DMS53 (cell line): ENCODE measurements at regions not wholly inside any gene's neighbourhood (a gene's known extent, or its start where the extent isn't known, plus 50 kb on each side); places are given as distances from the start of the nearest gene placed in this dataset.

Source experiments
- DNase-seq: peaks from one replicate; lab custom pipeline; 2025; lab: John Stamatoyannopoulos, UW

GRCh38 chr4:138085736-138086305, 156.3 kb downstream of the SLC7A11 start:
- DNase-seq, result no peak

GRCh38 chr4:138078751-138079520, 163.2 kb downstream of the SLC7A11 start:
- no peak for DNase-seq

- DNase-seq, result no peak
These were observed 163.9 kb downstream of the SLC7A11 start for GRCh38 chr4:138078253-138078652.

GRCh38 chr4:138076561-138076960, 165.6 kb downstream of the SLC7A11 start:
- DNase-seq, result no peak

- DNase-seq, result no peak
These were observed 171.3 kb downstream of the SLC7A11 start for GRCh38 chr4:138070816-138071215.

- DNase-seq, result peak; percentile 3
These were observed 178.6 kb downstream of the SLC7A11 start for GRCh38 chr4:138063581-138063980.

GRCh38 chr4:138062929-138063328, 179.2 kb downstream of the SLC7A11 start:
- peak; percentile 57 for DNase-seq

- DNase-seq, result peak; percentile 72
These were observed 185.6 kb downstream of the SLC7A11 start for GRCh38 chr4:138056541-138056940.

- DNase-seq, result no peak
These were observed 186.3 kb downstream of the SLC7A11 start for GRCh38 chr4:138055890-138056289.

GRCh38 chr4:138053641-138054301, 188.4 kb downstream of the SLC7A11 start:
- DNase-seq, result peak; percentile 79

- peak; percentile 20 for DNase-seq
These were observed 189.1 kb downstream of the SLC7A11 start for GRCh38 chr4:138052806-138053632.

- no peak for DNase-seq
These were observed 191.0 kb downstream of the SLC7A11 start for GRCh38 chr4:138051157-138051556.

GRCh38 chr4:138050601-138051000, 191.5 kb downstream of the SLC7A11 start:
- peak; percentile 40 for DNase-seq

- peak; percentile 75 for DNase-seq
These were observed 192.8 kb downstream of the SLC7A11 start for GRCh38 chr4:138049355-138049754.

- no peak for DNase-seq
These were observed 194.9 kb downstream of the SLC7A11 start for GRCh38 chr4:138047290-138047689.

- DNase-seq, result no peak
These were observed 197.1 kb downstream of the SLC7A11 start for GRCh38 chr4:138045036-138045435.

GRCh38 chr4:138039010-138039409, 203.1 kb downstream of the SLC7A11 start:
- DNase-seq, result no peak

- DNase-seq, result no peak
These were observed 204.5 kb downstream of the SLC7A11 start for GRCh38 chr4:138037696-138038095.

GRCh38 chr4:138035781-138036258, 206.3 kb downstream of the SLC7A11 start:
- DNase-seq, result peak; percentile 76

GRCh38 chr4:138034871-138035270, 207.3 kb downstream of the SLC7A11 start:
- no peak for DNase-seq

GRCh38 chr4:138032222-138032621, 209.9 kb downstream of the SLC7A11 start:
- DNase-seq, result no peak

GRCh38 chr4:138030375-138030774, 211.8 kb downstream of the SLC7A11 start:
- no peak for DNase-seq
